HG03575 (cell line): ENCODE measurements at regions not wholly inside any gene's neighbourhood (a gene's known extent, or its start where the extent isn't known, plus 50 kb on each side); places are given as distances from the start of the nearest gene placed in this dataset.
"Not testable (repeated sequence)": the region's sequence is repeated elsewhere in the genome, so short reads cannot be mapped to it uniquely, and the experiment has no call there.

Source experiments
- ATAC-seq: cut with Tn5 transposase; IDR thresholded peaks from one replicate; pipeline ENCODE4 v1.9.1; 2021; ENCODE audit not compliant: unreplicated experiment, insufficient number of reproducible peaks, low FRiP score; ENCODE audit errors: extremely low read depth

DNA sequence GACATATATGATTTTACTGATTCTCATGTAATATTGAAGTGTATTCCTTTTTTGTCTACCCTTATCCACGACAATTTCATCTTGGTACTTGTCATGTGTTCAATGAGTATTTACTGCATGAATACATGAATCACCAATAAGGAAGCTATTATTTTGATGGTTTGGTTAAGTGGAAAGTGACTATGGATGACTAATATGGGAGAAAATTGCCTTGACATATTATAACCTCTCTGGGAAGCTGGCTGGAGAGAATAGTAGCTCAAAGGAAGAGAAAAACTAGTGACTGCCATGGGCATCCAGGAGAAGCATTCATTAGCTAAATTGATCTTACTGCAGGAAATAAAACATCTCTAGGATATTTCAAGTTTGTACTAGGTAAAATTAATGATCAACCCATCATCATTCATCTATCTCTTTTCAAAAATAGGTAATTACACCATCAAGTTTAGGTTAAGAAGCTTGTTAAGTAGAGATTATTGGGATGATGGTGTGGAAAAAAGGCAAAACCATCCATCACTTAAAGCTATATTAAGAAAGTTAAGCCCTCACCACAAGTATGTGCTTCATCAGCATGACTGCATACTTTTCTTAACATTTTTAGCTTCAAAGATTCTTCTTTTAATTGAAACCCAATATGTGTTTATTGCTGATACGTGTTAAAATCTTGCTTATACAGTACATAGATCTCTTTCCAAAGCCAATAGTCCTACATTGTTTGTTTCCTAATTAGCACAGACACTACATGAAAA, 455.2 kb upstream of the ARPP21 start:
- no peak for ATAC-seq

- ATAC-seq, result no peak
These were observed 454.6 kb upstream of the ARPP21 start for GRCh38 chr3:35184775-35185174.

DNA sequence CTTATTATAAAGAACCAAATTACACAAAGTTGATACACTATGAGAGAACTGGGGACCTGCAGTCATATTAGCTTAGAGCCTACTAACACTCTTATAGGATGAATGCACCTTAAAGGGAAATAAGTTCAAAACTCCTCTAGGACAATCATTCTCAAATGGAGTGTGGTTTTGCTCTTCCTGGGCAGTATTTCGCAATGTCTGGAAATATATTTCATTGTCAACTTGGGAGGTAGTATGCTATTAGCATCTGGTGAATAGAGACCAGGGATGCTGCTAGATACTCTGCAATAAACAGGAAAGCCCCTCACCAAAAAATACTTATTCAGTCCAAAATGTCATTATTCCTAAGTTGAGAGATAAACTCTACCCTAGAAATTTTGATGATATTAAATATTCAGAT, 451.4 kb upstream of the ARPP21 start:
- ATAC-seq, result no peak

DNA sequence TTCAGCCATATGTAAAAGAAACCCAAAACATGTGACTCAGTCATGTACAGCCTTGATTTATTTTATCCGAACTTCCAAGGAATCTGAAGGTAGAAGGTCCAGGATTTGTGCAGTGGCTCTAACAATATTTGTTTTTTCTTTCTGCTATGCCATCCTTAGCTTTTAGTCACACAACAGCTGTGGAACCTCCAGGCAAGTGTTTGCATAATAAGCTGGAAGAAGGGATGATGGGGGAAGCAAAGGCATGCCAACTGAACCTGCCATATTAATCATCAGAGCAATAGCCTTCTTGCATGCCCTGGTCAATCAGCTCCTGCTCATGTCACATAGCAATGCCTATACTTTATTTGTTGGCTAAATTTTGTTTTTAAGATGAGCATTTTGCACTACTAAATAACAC, 444.7 kb upstream of the ARPP21 start:
- no peak for ATAC-seq

DNA sequence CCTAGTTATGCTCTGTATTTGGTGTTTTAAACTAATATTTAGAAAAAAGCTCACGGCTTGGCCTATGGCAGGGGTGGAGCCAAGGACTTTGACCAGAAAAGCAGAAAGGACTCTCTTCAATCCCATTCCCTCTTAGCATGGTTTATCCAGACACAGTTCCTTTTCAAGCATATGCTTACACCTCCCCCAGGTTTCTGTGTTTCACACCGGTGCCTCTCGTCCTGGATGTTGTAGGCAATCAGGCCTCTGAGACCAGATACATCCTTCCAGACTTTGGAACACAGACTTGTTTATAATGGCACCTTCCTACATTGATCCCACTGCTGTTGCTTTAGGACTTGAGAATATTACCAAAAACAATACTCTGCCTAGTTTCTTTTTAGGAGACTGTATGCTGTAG, 440.5 kb upstream of the ARPP21 start:
- ATAC-seq, result no peak

DNA sequence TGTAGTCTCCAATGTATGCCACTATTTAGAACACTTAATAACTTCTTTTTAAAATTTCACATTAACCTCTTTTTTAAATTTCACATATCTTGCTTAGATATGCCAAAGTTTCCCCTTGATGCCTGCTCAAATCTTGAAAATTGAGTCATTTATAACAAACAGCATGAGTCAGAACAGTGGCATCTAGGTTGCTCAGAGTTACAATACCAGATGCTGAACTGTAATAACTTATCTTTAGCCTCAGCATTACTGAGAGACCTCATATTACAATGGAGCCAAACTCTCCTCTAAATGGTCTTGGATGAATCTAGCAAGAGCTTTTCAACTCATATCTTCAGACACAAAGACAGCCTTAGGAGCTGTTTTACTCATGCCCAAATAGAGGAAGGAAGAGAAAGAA, 439.3 kb upstream of the ARPP21 start:
- no peak for ATAC-seq

DNA sequence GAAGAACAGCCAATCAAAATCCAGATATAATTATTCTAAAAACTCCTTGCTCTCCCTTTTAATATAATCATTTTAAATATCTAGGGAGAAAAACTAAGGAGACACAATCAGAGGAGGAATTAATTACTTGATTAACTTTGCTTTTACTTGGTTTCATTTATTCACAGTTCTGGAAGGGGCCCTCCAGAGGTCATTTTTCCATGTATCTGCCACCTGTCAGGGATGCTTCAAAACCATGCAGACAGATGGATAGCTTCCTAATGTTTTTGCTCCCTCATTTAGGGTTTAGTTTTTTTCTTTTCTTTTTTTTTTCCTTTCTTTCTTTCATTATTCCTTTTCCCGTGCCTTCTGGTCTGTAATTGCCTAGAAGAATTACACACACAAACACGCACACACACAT, 438.1 kb upstream of the ARPP21 start:
- no peak for ATAC-seq

GRCh38 chr3:35215525-35216500, 423.5 kb upstream of the ARPP21 start:
- no peak for ATAC-seq

GRCh38 chr3:35216501-35217266, 422.6 kb upstream of the ARPP21 start:
- no peak for ATAC-seq

DNA sequence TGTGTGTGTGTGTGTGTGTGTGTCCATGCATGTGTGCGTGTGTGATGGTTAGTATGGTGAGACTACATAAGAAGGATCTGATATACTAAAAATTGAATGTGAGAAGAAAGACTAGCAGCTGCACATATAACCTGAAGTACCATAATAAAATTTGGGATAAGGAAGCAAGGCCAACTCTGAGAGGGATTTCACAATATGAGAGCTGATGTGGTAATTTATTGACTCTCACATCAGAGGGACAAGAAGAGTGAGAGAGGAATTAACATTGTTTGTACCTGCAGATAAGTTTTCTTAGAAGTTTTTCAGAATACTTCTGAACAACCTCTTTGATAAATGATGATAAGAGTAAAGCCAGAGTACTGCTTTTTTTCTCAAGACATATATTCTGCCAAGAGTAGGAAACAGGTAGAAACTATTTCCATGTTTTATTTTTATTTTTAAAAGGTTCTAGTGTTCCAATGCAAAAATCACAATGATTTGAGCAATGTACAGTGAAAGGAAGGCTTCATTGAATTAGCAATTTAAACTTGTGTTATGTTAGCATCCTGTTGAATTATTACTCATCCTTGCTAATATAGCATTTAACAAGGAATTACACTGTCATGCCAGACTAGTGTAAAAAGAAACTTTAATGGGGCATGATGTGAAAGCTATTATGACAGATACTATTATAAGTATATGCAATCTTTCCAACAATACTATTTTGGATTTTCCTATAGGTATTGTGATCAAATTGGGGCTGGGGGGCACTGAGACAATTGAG, 415.5 kb upstream of the ARPP21 start:
- ATAC-seq, result no peak

GRCh38 chr3:35224565-35225295, 414.6 kb upstream of the ARPP21 start:
- ATAC-seq, result no peak

DNA sequence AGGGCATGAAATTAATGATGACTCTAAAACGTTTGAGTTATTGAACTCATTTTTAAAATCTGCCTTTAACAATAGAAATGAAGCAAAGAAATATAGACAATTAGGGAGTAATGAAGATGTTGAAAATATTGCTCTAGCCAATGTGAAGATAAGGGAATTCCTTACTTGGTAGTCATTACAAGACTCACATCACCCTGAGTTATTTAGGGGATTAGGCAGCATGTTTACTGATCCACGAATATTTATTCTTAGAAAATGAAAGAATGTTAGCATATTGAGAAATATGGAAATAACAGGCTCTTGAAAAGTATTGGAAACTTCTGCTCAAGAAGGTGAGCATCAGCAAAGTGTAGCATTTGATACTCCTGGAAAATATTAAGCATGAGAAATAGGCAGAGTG, 398.1 kb upstream of the ARPP21 start:
- ATAC-seq, result no peak

GRCh38 chr3:35254917-35255316, 384.4 kb upstream of the ARPP21 start:
- ATAC-seq, result no peak

DNA sequence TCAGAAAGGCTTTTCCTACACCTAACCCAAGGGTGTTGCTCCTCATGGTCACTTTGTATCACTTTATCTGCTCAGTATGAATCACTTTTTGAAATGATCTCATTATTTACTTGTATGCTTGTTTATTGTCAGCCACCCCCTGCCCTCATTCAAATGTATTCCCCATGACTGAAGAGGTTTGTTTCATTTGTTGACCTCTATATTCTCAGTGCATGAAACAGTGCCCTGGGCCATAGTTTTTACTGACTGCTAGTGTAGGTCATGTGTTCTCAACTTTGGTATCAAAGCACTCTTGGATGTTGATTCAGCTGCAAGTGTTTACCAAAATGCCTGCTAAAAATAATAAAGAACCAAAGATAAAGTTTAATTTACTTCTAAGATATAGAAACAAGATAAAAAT, 381.7 kb upstream of the ARPP21 start:
- no peak for ATAC-seq

DNA sequence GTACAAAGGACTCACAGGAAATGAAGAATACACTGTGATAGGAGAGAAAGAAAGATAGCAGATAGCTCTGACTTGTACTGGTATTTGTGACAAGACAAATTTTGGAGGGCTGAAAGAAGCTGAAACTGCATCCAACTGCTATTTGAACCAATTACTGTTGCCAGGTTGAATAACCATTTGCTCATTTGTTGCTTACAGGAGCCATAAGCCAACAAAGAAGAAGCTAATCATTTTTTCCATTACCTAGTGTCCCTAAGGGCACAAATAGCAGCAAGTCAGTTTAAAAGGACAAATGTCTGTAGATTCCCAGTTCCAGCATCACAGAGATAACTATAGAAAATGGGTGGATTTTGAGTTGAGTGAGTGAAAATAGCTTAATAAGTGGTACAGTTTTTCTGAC, 376.9 kb upstream of the ARPP21 start:
- no peak for ATAC-seq

DNA sequence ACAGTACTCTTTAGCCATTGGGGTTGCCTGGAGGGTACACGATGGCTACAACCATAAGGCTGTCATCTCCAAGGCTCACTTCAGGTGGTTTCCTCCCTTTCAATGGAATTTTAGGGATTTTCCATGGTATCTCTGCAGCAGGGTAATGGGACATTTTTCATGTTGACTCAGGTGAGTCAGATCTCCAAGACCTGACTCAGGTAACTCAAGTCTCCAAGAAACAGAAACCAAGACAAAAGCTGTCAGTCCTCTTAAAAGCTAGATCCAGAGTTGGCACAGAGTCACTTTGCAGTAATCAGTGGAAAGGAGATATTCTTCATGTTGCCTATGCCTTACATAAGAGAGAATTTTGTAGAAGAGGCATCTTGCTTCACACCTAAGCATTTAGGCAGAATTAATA, 375.8 kb upstream of the ARPP21 start:
- no peak for ATAC-seq

DNA sequence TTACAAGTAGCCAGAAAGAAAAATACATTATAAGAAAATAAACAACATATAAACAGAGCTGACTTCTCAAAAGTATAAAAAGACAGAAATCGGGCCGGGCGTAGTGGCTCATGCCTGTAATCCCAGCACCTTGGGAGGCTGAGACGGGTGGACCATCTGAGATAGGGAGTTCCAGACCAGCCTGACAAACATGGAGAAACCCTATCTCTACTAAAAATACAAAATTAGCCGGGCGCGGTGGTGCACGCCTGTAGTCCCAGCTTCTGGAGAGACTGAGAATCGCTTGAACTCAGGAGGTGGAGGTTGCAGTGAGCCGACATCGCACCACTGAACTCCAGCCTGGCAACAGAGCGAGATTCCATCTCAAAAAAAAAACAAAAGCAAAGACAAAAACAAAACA, 373.3 kb upstream of the ARPP21 start:
- not testable (repeated sequence) for ATAC-seq

- ATAC-seq, result no peak
These were observed 363.6 kb upstream of the ARPP21 start for GRCh38 chr3:35275768-35276167.
